Lung (tissue), 11 donors: ENCODE measurements at regions not wholly inside any gene's neighbourhood (a gene's known extent, or its start where the extent isn't known, plus 50 kb on each side); places are given as distances from the start of the nearest gene placed in this dataset.

Source experiments
- ATAC-seq: fragments of 200-7000 bp; cut with Tn5 transposase; one replicate; pipeline ENCODE4 v1.9.1; 2020; ENCODE audit warnings: moderate number of reproducible peaks; ENCODE audit not compliant: insufficient read depth, low FRiP score
- DNase-seq, 3 donors: peaks; one replicate each; pipeline ENCODE4 v3.0.0-alpha.2; 2013 to 2017
- H3K27ac ChIP-seq, 2 donors: one replicate each; pipeline ENCODE4 v1.5.1; 2013; ENCODE audit warnings: mild to moderate bottlenecking in 2 of 2, moderate library complexity in 2 of 2, control low read depth in 1 of 2, inconsistent platforms in 1 of 2, low read depth in 1 of 2, low read length in 1 of 2
- H3K27me3 ChIP-seq, 3 donors: one replicate each; pipeline ENCODE4 v1.5.1; 2013; ENCODE audit warnings: low read length in 2 of 3; ENCODE audit not compliant: control insufficient read depth in 3 of 3, insufficient read depth in 3 of 3
- H3K36me3 ChIP-seq, 4 donors: one replicate each; pipeline ENCODE4 v1.5.1; 2013; ENCODE audit warnings: low read length in 4 of 4, mild to moderate bottlenecking in 1 of 4, moderate library complexity in 1 of 4; ENCODE audit not compliant: control insufficient read depth in 4 of 4, insufficient read depth in 4 of 4
- H3K4me1 ChIP-seq, 5 donors: one replicate each; pipeline ENCODE4 v1.5.1; 2013; ENCODE audit warnings: low read length in 5 of 5, mild to moderate bottlenecking in 2 of 5, moderate library complexity in 1 of 5; ENCODE audit not compliant: control insufficient read depth in 5 of 5, insufficient read depth in 5 of 5
- H3K4me3 ChIP-seq: one replicate; pipeline ENCODE4 v1.5.1; 2013; ENCODE audit warnings: mild to moderate bottlenecking, control low read depth, moderate library complexity
- H3K9ac ChIP-seq, 2 donors: one replicate each; pipeline ENCODE4 v1.5.1; 2013; ENCODE audit warnings: low read length in 2 of 2, control low read depth in 1 of 2; ENCODE audit not compliant: insufficient read depth in 1 of 2
- H3K9me3 ChIP-seq, 4 donors: one replicate each; pipeline ENCODE4 v1.5.1; 2013; ENCODE audit warnings: low read length in 3 of 4, mild to moderate bottlenecking in 1 of 4, moderate library complexity in 1 of 4; ENCODE audit not compliant: control insufficient read depth in 4 of 4, insufficient read depth in 3 of 4
- CTCF ChIP-seq: IDR thresholded peaks from 2 replicates; pipeline ENCODE4 v1.5.1; 2012; ENCODE audit warnings: mild to moderate bottlenecking; ENCODE audit errors: control extremely low read depth, extremely low read depth
- WGBS, 2 donors: extraction: QIAGEN DNeasy Blood & Tissue Kit; methylation state at CpG; one replicate each; pipeline ENCODE4 v1.1.7; 2013; 5-methylcytosine and 5-hydroxymethylcytosine counted together
- donor health status: control.
- donor health status: control.
- donor health status: Bipolar disorder and iron deficiency.
- donor health status: healthy.
- donor health status: DM: yes; HTN: yes; CAD: no.

DNA sequence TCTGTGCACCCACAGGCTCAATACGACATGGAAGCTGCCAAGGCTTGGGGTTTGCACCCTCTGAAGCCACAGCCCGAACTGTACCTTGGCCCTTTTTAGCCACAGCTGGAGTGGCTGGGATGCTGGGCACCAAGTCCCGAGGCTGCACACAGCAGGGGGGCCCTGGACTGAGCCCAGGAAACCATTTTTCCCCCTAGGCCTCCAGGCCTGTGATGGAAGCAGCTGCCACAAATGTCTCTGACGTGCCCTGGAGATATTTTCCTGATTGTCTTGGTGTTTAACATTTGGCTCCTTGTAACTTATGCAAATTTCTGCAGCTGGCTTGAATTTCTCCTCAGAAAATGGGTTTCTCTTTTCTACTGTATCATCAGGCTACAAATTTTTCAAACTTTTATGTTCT lies 82.3 kb upstream of the LPAR1 start:
- Histone ChIP-seq H3K27me3 (no peaks in the 10 kb centered on the region), H3K9me3 (peaks cover 0 to 4% (median 0%) of the 10 kb centered on the region in 4 donors), H3K27ac (no peak overlapping the region), H3K36me3 (no peaks in the 10 kb centered on the region), H3K9ac (no peak overlapping the region), H3K4me3 (no peak overlapping the region), H3K4me1 (no peaks in the 10 kb centered on the region)
- no peak for TF ChIP-seq CTCF
- WGBS, 2 donors, result 78 to 85% methylated on average over 4 of the region's 4 CpGs
- no peak for ATAC-seq
- no peak for DNase-seq

DNA sequence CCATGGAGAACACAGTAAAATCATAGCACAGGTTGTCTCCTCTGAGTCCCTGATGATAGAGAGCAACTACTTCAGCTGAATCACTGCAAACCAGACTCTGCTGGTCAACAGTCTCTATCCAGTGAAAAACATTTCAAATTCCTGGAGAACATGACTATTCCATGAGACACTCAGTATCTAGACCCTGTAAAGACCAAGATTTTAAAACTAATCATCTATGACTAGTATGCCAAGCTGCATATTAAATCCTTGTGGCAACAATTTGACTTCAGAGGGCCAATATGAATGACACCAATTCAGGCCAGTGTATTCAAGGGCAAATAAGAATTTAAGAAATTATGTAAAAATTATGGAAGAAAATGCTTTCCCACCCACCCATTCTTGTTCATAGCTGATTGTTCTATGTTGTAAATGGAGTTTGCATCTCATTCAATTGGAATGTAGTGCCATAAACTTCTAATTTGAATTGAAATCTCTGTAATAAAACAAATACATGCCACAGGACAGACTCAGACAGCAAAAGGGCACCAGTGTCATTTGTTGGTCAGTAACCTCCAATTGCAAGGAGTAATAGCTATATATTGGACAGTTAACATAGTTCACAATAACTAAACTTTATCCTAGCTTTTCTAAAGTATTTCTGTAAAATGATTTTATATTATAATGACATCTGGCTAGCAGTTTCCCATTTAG lies 80.1 kb upstream of the LPAR1 start:
- H3K4me3 ChIP-seq, result no peak overlapping the region
- H3K36me3 ChIP-seq, result no peaks in the 10 kb centered on the region
- no peaks in the 10 kb centered on the region for H3K4me1 ChIP-seq
- no peaks in the 10 kb centered on the region for H3K27me3 ChIP-seq
- ATAC-seq (no peak), DNase-seq (no peak)
- H3K9ac ChIP-seq, result no peak overlapping the region
- H3K9me3 ChIP-seq, result peaks cover 0 to 4% (median 0%) of the 10 kb centered on the region in 4 donors
- no peak for TF ChIP-seq CTCF
- H3K27ac ChIP-seq, result no peak overlapping the region

- no peaks in the 10 kb centered on the region for H3K36me3 ChIP-seq
- ATAC-seq, result no peak
- no peak for TF ChIP-seq CTCF
- H3K9ac ChIP-seq, result no peak overlapping the region
- H3K4me1 ChIP-seq, result no peaks in the 10 kb centered on the region
- no peaks in the 10 kb centered on the region for H3K9me3 ChIP-seq
- 89 to 92% methylated on average over 1 of the region's 1 CpG for WGBS, 2 donors
- H3K4me3 ChIP-seq, result no peak overlapping the region
- no peaks in the 10 kb centered on the region for H3K27me3 ChIP-seq
- no peak for DNase-seq
- no peak overlapping the region for H3K27ac ChIP-seq
These were observed 76.2 kb upstream of the LPAR1 start for GRCh38 chr9:111114486-111114885.

DNA sequence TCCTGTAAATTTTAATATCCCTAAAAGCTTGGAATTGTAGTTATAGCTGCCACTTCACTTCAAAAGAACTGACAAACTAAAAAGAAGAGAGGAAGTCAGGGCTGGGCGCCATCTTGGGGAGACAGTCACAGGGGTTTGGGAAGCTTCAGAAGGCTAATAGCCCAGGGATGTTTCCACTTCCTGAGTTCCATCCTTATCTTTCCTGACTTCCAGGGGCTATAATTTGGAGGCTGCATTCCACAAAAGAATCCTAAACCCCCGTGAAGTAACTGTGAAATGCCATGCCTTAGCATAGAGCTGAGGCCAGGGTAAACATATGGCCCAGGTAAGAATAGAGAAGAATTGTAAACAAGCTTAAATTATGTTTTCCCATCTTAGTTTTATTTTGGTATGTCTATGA lies 75.4 kb upstream of the LPAR1 start:
- Histone ChIP-seq H3K9ac (no peak overlapping the region), H3K9me3 (no peaks in the 10 kb centered on the region), H3K36me3 (no peaks in the 10 kb centered on the region), H3K4me3 (no peak overlapping the region), H3K27me3 (no peaks in the 10 kb centered on the region), H3K27ac (no peak overlapping the region), H3K4me1 (peaks cover 0 to 4% (median 0%) of the 10 kb centered on the region in 5 donors)
- DNase-seq (no peak), ATAC-seq (no peak)
- 86 to 93% methylated on average over 2 of the region's 2 CpGs for WGBS, 2 donors
- TF ChIP-seq CTCF, result no peak
